Activated B cell treated with CpG ODN at 0.5 μM for 24 hours (primary cell): ENCODE measurements at regions not wholly inside any gene's neighbourhood (a gene's known extent, or its start where the extent isn't known, plus 50 kb on each side); places are given as distances from the start of the nearest gene placed in this dataset.

Experiments
- ATAC-seq: fragments of 200-7000 bp; cut with Tn5 transposase; one replicate; pipeline ENCODE4 v1.10.0; 2021; ENCODE audit warnings: low read depth, mild to moderate bottlenecking, moderate library complexity
- CTCF ChIA-PET: fragments of 350-600 bp; sonication (Branson Sonifier 250); formaldehyde crosslinking; loops from one replicate; lab custom pipeline; 2021; ENCODE audit warnings: antibody characterized with exemption; lab: Charles Lee
- POLR2A ChIA-PET: fragments of 350-600 bp; sonication (Branson Sonifier 250); formaldehyde crosslinking; loops from one replicate; lab custom pipeline; 2021; ENCODE audit warnings: antibody characterized with exemption; lab: Charles Lee
- DNase-seq: peaks from one replicate; pipeline ENCODE4 v3.0.0; 2022
- H3K27ac Mint-ChIP-seq: one replicate; pipeline ENCODE4 v1.8.0; 2020; ENCODE audit warnings: mixed read lengths
- H3K27me3 Mint-ChIP-seq: one replicate; pipeline ENCODE4 v1.8.0; 2021; ENCODE audit warnings: mixed read lengths
- H3K36me3 Mint-ChIP-seq: one replicate; pipeline ENCODE4 v1.8.0; 2021; ENCODE audit warnings: low read depth, mixed read lengths
- H3K4me1 Mint-ChIP-seq: one replicate; pipeline ENCODE4 v1.8.0; 2021; ENCODE audit warnings: mixed read lengths
- H3K4me3 Mint-ChIP-seq: one replicate; pipeline ENCODE4 v1.8.0; 2020; ENCODE audit warnings: mild to moderate bottlenecking, mixed read lengths
- H3K9me3 Mint-ChIP-seq: one replicate; pipeline ENCODE4 v1.8.0; 2020; ENCODE audit warnings: mixed read lengths
- CTCF ChIP-seq: fragments of 200-600 bp; IDR thresholded peaks from one replicate; pipeline ENCODE4 v1.8.0; 2022; ENCODE audit warnings: antibody characterized with exemption, mild to moderate bottlenecking
- intact Hi-C: fragments of 100-400 bp; cut with micrococcal nuclease; formaldehyde crosslinking; loops from one replicate; pipeline ENCODE4 v1.15.1; 2024

- no peaks in the 10 kb centered on the region for H3K9me3 Mint-ChIP-seq
- no peaks in the 10 kb centered on the region for H3K36me3 Mint-ChIP-seq
- TF ChIP-seq CTCF, result no peak
- CTCF ChIA-PET, result no interaction called here
- no peak overlapping the region for H3K4me3 Mint-ChIP-seq
- intact Hi-C loops, result no loop called here
- H3K27me3 Mint-ChIP-seq, result peaks cover 18% of the 10 kb centered on the region
- H3K27ac Mint-ChIP-seq, result no peak overlapping the region
- DNase-seq (no peak), ATAC-seq (no peak)
- POLR2A ChIA-PET, result no interaction called here
- peaks cover 2% of the 10 kb centered on the region for H3K4me1 Mint-ChIP-seq
Measured at GRCh38 chr3:150069154-150069527, 98.4 kb upstream of the PFN2 start.

GRCh38 chr3:150068440-150069153 lies 97.9 kb upstream of the PFN2 start:
- no peaks in the 10 kb centered on the region for H3K4me1 Mint-ChIP-seq
- no peaks in the 10 kb centered on the region for H3K36me3 Mint-ChIP-seq
- ATAC-seq (no peak), DNase-seq (no peak)
- H3K27me3 Mint-ChIP-seq, result peaks cover 18% of the 10 kb centered on the region
- H3K27ac Mint-ChIP-seq, result no peak overlapping the region
- ChIA-PET CTCF (no interaction called here), POLR2A (no interaction called here)
- intact Hi-C loops, result no loop called here
- TF ChIP-seq CTCF, result no peak
- no peak overlapping the region for H3K4me3 Mint-ChIP-seq
- no peaks in the 10 kb centered on the region for H3K9me3 Mint-ChIP-seq

DNA sequence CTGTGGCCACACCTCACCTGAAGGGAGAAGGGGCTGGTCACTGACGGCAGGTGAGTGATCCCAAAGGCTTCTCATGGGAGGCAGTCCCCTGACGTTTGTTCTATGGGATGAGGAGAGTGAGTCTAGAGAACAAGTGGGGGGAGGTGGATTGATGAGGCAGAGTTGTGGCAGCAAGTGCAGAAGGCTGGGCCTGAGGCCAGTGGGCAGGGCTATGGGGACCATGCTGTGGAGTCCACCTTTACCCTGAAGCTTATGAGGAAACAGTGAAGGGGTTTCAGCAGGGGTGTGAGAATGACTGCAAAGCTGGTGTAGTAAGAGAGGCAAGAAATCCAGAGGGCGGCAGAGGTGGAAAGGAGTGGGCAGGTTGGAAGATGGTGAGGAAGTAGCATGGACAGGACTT lies 96.9 kb upstream of the PFN2 start:
- ChIA-PET CTCF (no interaction called here), POLR2A (no interaction called here)
- DNase-seq, result no peak
- Mint-ChIP-seq H3K9me3 (no peaks in the 10 kb centered on the region), H3K4me3 (no peak overlapping the region), H3K4me1 (no peaks in the 10 kb centered on the region), H3K27me3 (peaks cover 18% of the 10 kb centered on the region), H3K27ac (no peak overlapping the region), H3K36me3 (no peaks in the 10 kb centered on the region)
- intact Hi-C loops, result no loop called here
- TF ChIP-seq CTCF, result no peak
- ATAC-seq, result no peak

DNA sequence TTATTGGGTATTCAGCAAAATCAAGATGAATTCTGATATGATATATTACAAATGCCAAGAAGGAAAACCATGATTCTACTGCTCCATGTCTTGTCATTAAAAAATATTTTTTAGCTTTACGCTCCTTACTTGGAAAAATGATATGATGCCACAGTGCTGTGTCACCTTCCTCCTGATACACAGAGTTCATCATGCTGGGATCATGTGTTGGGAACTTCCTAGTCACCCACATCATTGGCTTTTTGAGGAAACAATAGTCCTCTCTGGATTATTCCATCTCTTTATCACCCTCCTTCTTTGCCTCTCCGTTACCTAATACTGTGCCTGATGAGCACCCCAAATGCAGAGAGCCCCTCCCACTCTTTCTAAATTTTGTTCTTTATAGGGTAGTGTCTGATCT lies 94.3 kb upstream of the PFN2 start:
- Mint-ChIP-seq H3K4me1 (no peaks in the 10 kb centered on the region), H3K27ac (no peak overlapping the region), H3K27me3 (peaks cover 15% of the 10 kb centered on the region), H3K36me3 (no peaks in the 10 kb centered on the region), H3K4me3 (no peak overlapping the region), H3K9me3 (no peaks in the 10 kb centered on the region)
- no peak for DNase-seq
- ChIA-PET CTCF (no interaction called here), POLR2A (no interaction called here)
- intact Hi-C loops, result no loop called here
- no peak for TF ChIP-seq CTCF
- no peak for ATAC-seq

DNA sequence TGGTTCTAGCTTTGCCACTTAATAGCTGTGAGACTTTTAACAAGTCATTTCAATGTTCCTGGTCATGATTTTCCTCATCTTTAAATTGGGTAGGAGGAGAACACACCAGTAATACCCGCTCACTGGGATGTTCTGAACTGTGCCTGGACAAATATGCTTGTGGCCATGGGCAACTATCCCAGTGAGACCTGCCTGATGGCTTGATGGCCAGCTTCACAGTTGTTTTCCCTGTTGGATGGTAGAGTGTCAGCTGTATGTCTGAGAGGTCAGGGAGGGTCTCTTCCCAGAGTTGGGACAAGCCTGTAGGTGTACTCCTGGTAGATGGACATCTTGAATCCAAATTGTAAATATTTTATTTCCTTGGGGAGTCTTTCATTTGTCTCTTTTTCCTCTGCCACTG lies 92.5 kb upstream of the PFN2 start:
- no peak for DNase-seq
- Mint-ChIP-seq H3K27ac (no peak overlapping the region), H3K4me1 (no peaks in the 10 kb centered on the region), H3K36me3 (no peaks in the 10 kb centered on the region), H3K9me3 (no peaks in the 10 kb centered on the region), H3K27me3 (peaks cover 10% of the 10 kb centered on the region), H3K4me3 (no peak overlapping the region)
- CTCF ChIA-PET, result no interaction called here
- no peak for ATAC-seq
- intact Hi-C loops, result no loop called here
- TF ChIP-seq CTCF, result no peak
- POLR2A ChIA-PET, result no interaction called here
